ENCODE measurements at regions not wholly inside any gene's neighbourhood (a gene's known extent, or its start where the extent isn't known, plus 50 kb on each side); places are given as distances from the start of the nearest gene placed in this dataset.

- no peak for DNase-seq
Measured at GRCh38 chr14:89600029-89600428, 183.0 kb upstream of the FOXN3 start.

DNA sequence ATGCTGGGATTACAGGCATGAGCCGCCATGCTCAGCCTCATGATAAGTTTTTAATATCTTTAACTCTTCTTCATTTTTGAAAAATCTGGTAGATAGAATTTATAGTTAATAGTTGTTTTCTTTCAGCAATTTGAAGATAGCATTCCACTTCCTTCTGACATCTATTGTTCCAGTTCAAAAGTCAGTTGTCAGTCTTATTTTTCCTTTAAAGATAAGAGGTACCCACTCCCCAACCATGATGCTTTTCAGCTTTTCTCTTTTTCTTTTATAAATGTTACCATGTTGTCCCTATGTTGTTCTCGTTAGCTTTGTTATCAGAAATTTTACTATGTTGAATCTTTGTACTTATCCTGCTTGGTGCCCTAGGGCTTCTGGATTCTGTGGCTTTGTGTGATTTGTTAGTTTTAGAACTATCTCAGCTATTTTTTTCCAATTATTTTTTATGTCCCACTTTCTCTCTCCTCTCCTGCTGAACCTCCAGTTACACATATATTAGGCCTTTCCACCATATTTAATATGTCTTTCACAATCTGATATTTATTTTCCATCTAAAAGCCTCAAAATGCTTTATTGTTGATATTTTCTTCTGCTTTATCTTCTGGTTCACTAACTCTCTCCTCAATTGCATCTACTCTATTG lies 181.6 kb upstream of the FOXN3 start:
- DNase-seq: no peak

GRCh38 chr14:89592961-89593360 lies 175.9 kb upstream of the FOXN3 start:
- DNase-seq: no peak

DNA sequence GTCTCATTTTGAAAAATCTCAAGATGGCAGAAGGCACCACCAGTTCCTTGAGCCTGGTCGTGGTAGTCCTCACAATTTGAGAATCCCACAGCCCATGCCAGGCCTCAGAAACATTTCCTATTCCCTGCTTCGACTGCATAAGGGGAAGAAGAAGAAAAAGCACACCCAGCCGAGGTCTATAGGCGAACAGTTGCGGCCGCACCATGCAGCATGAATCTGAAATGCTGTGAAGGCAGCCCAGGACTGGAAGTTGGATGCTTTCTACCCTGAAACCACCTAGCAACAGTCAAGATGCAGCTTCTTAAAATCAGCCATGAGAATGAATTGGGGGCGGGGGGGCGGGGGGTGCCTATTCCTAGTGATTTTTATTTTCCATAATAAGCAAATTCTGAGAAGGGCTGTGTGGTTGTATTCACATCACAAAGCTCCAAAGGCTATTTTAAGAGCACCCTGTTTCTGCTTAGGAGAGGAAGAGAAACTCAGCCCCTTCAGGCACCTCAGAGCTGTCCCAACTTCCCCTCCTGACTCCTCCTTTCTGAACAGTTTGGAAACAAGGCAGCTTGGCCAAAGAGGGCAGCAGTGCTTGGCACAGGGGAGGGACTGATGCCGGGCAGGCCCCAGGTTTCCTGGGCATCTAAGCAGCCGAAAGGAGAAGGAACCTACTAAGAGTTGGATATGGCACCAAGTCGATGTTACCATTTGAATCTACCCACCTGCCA lies 172.5 kb upstream of the FOXN3 start:
- peak; percentile 37 for DNase-seq

GRCh38 chr14:89588840-89589296 lies 171.8 kb upstream of the FOXN3 start:
- no peak for DNase-seq

DNA sequence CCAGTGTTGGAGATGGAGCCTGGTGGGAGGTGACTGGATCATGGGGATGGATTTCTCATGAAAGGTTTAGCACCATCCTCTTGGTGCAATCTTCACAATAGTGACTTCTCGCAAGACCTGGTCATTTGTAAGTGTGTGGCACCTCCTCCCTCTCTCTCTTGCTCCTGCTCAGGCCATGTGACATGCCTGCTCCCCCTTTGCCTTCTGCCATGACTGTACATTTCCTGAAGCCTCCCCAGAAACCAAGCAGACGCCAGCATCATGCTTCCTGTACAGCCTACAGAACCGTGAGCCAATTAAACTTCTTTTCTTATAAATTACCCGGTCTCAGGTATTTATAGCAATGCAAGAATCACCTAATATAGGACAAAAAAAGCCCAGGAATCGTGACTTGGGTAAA lies 171.0 kb upstream of the FOXN3 start:
- DNase-seq: peak; percentile 10

- no peak for DNase-seq
Measured at GRCh38 chr14:89587136-89587420, 170.0 kb upstream of the FOXN3 start.

DNA sequence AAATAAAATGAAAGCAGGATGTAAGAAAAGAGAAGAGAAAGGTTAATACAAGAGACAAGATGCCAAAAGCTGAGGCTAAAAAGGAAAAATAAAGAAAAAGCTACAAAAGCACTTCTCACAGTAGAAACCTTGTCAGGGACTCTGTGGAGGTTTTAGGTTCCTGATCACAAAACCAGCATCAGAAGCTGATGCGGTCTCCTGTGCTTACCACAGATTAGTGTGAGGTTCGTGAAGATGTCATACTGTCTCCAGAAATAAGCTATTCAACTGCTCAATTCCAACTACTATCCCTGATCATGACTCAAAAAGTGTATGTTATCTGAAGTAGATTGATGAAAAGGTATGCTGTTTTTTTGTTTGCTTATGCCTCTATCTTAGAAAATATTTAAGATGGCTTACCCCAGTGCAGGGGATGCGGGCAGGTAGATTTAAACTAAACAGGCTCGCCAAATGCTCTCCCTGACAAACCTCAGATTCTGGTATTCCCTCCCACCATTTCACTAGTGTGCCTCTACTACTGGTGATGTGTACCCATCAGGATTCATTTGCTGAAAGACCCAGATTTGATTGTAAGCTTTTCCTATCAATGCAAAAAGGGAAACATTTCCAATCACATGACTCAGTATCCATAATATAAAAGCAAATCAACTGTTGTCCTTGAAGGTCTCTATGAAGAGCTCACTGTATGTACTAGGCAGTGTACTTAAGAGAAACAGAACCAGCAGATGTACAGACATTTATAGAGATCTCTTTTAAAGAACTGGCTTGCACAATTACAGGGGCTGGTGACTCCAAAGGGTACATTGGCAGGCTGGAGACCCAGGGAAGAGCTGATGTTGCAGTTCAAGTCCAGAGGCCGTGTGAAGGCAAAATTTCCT lies 169.5 kb upstream of the FOXN3 start:
- no peak for DNase-seq

- no peak for DNase-seq
Measured at GRCh38 chr14:89578156-89578555, 161.1 kb upstream of the FOXN3 start.

GRCh38 chr14:89576960-89577359 lies 159.9 kb upstream of the FOXN3 start:
- no peak for DNase-seq

GRCh38 chr14:89576145-89576927 lies 159.3 kb upstream of the FOXN3 start:
- no peak for DNase-seq

DNA sequence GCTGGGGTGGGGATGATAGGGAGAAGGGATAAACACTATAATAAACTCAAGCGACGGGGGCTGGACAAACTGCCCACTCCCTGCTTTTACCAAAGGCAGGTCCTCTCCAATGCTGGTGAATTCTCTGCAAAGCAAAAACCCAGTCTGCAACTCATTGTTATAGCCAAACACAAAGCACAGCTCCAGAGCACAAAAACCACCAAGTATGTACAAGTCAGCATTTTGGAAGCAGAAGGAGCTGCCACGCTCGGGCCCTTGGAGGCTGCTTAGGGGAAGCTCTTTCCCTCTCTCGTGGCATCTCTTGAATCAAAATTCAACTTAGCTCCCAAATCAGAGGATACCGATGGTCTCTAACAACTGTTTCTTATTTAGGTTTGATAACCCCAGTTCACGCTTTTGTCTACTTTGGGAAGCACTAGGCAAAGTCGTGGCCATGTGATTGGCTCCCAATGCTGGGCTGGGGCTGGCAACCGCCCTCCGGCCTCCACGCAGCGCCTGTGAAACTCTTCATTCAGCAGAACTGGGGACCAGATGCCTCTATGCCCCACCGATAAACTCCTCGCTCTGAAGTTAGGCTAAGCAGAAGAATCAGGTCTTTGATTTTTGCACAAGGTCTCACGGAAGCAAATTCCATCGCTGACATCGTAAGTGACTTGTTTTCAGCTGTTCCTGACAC lies 158.5 kb upstream of the FOXN3 start:
- no peak for DNase-seq

DNA sequence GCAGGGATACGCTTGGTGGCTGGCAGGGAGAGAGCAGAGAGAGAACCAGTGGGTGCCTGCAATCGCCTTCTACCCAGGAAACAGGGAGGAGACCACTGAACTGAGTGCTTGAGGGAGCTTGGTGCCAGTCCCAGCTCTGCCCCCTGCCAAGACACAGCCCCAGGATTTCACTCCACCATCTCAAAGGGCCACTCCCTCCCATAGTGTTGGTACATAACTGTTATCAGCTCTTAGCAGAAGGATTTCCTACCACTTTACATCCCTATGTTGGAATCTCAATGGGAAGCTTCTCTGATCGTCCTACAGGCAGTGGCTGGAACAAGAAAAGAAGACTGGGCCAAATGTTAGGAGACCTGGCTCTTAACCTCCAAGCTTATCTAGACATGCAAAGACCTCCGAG lies 157.4 kb upstream of the FOXN3 start:
- no peak for DNase-seq

- no peak for DNase-seq
Measured at GRCh38 chr14:89573399-89573657, 156.3 kb upstream of the FOXN3 start.

GRCh38 chr14:89572596-89573398 lies 155.8 kb upstream of the FOXN3 start:
- DNase-seq: no peak

DNA sequence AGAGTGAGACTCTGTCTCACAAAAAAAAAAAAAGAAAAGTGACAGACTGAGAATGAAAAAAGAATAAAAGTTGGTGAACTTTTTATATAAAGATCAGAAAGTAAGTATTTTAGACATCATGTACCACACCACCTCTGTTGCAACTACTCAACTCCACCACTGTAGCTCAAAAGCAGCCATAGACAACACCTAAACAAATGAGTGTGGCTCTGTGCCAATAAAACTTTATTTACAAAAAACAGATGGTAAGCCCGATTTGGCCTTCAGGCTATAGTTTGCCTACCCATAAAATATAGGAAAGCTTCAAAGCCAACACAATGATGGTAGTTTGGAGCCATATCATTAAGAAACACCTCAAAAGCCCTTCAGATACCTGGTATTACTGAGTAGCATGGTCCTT lies 154.5 kb upstream of the FOXN3 start:
- DNase-seq: no peak

DNA sequence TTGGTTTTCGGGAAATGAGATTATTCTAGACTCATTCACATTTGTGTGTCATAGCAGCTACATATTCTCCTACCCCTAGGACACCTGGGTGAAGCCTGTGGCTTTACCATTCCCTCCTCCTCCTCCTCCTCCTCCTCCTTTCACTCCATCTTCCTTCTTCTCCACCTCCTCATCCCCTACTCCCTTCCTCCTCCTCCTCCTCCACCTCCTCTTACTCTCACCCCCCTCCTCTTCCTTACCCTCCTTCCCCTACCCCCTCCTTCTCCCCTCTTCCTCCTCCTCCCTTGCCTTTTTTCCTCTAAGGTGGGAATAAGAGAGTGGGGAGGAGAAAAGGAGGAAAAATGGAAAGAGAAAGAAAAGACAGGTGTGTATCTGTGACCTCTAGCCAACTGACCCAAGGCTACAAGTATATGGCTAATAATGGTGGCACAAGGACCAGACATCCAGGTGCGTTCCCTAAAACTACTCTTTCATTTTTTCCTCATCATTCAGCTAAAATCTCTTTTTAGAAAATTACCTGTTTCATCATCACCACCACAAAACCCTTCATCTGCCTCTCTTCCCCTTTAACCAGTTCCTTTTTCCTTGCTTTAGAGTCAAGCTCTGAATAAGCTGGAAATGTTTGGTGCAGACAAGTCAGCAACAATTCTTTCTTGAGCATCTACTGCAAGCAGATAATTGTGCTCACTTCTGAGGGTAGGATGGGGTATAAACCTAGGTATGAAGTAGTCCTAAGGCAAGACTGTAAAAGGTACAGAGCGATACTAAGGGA lies 149.8 kb upstream of the FOXN3 start:
- no peak for DNase-seq

- DNase-seq: no peak
Measured at GRCh38 chr14:89566180-89566579, 149.1 kb upstream of the FOXN3 start.

- DNase-seq: no peak
Measured at GRCh38 chr14:89565607-89566006, 148.6 kb upstream of the FOXN3 start.

DNA sequence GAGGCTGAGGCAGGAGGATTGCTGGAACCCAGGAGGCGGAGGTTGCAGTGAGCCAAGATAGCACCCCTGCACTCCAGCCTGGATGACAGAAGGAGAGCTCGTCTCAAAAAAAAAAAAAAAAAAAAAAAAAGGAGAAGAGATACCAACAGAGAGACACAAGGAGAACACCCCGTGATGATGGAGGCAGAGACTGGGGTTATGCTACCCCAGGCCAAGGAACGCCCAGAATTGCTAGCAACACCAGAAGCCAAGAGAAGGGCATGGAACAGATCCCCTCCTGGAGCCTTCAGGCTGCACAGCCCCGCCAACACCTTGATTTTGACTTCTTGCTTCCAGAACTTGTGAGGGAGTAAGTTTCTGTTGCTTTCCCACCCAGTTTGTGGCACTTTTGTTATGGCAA lies 148.0 kb upstream of the FOXN3 start:
- DNase-seq: no peak

DNA sequence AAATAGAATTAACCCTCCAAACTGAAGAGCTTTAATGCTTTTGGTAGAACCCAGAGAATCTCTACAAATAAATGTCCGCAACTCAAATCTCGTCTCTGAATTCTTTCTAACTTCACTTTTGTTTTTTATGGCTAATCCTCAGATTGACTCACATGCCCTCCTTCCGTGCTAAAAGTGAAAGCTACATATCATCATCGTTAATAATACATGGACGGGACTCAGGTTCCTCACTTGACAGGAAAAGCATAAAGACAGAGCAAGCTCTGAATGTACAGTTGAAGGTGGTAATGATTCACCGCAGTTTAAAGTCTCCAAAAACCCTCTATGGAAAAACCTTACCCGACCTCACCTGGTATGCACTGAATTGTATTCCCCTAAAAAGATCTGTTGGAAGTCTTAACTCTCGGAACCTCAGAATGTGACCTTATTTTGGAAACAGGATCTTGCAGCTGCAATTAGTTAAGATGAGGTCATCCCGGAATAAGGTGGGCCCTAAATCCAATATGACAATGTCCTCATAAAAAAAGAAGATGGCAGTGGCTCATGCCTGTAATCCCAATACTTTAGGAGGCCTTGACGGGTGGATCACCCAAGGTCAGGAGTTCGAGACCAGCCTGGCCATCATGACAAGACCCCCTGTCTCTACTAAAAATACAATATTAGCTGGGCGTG lies 147.4 kb upstream of the FOXN3 start:
- DNase-seq: no peak

All from CD4-positive, alpha-beta T cell treated with Interferon gamma for 1 hour (primary cell).